Liver (tissue), 7 donors: ENCODE measurements at regions not wholly inside any gene's neighbourhood (a gene's known extent, or its start where the extent isn't known, plus 50 kb on each side); places are given as distances from the start of the nearest gene placed in this dataset.
"Not testable (repeated sequence)": the region's sequence is repeated elsewhere in the genome, so short reads cannot be mapped to it uniquely, and the experiment has no call there.

Experiments used
- DNase-seq: peaks from one replicate; pipeline ENCODE4 v3.0.0-alpha.2; 2017; ENCODE audit warnings: low spot score
- H3K27ac ChIP-seq, 2 donors: one replicate each; pipeline ENCODE4 v1.7.0; 2013; ENCODE audit warnings: inconsistent platforms in 2 of 2, low read length in 2 of 2, control low read depth in 1 of 2, low read depth in 1 of 2, mild to moderate bottlenecking in 1 of 2
- H3K27me3 ChIP-seq, 4 donors: one replicate each; pipeline versions ENCODE4 v1.6.1 to v1.7.0; 2013; ENCODE audit warnings: low read length in 3 of 4, inconsistent platforms in 1 of 4, mild to moderate bottlenecking in 1 of 4, moderate library complexity in 1 of 4; ENCODE audit not compliant: control insufficient read depth in 4 of 4, insufficient read depth in 4 of 4
- H3K36me3 ChIP-seq, 4 donors: one replicate each; pipeline versions ENCODE4 v1.6.1 to v1.7.0; 2013; ENCODE audit warnings: low read length in 3 of 4, mild to moderate bottlenecking in 3 of 4, low read depth in 1 of 4, moderate library complexity in 1 of 4; ENCODE audit not compliant: control insufficient read depth in 4 of 4, insufficient read depth in 3 of 4
- H3K4me1 ChIP-seq, 4 donors: one replicate each; pipeline versions ENCODE4 v1.6.1 to v1.7.0; 2013; ENCODE audit warnings: low read length in 3 of 4, mild to moderate bottlenecking in 3 of 4, moderate library complexity in 1 of 4; ENCODE audit not compliant: control insufficient read depth in 4 of 4, insufficient read depth in 4 of 4
- H3K4me3 ChIP-seq, 3 donors: one replicate each; pipeline versions ENCODE4 v1.6.1 to v1.7.0; 2013; ENCODE audit warnings: low read length in 3 of 3, control low read depth in 1 of 3, low read depth in 1 of 3, mild to moderate bottlenecking in 1 of 3
- H3K9ac ChIP-seq, 2 donors: one replicate each; pipeline ENCODE4 v1.7.0; 2013; ENCODE audit warnings: low read length in 2 of 2, mild to moderate bottlenecking in 2 of 2, moderate library complexity in 2 of 2, control low read depth in 1 of 2, low read depth in 1 of 2
- H3K9me3 ChIP-seq, 4 donors: one replicate each; pipeline versions ENCODE4 v1.6.1 to v1.7.0; 2013; ENCODE audit warnings: low read length in 3 of 4; ENCODE audit not compliant: control insufficient read depth in 4 of 4
- ATF3 ChIP-seq: IDR thresholded peaks from 2 replicates; pipeline ENCODE4 v1.6.1; 2016; ENCODE audit warnings: antibody characterized with exemption
- EGR1 ChIP-seq, 2 donors: IDR thresholded peaks; 2 replicates each; pipeline ENCODE4 v1.6.1; 2016 to 2018; ENCODE audit warnings: antibody characterized with exemption in 2 of 2, low read depth in 2 of 2
- FOXA1 ChIP-seq: IDR thresholded peaks from 2 replicates; pipeline ENCODE4 v1.6.1; 2016; ENCODE audit warnings: antibody characterized with exemption
- FOXA2 ChIP-seq: IDR thresholded peaks from 2 replicates; pipeline ENCODE4 v1.6.1; 2016; ENCODE audit warnings: antibody characterized with exemption
- GABPA ChIP-seq, 2 donors: IDR thresholded peaks in 1 of 2; conservative IDR thresholded peaks in 1 of 2; 2 replicates each; pipeline ENCODE4 v1.6.1; 2016; ENCODE audit warnings: antibody characterized with exemption in 2 of 2, mild to moderate bottlenecking in 1 of 2, moderate library complexity in 1 of 2
- HNF4A ChIP-seq, 2 donors: conservative IDR thresholded peaks; 2 replicates each; pipeline ENCODE4 v1.6.1; 2016; ENCODE audit warnings: antibody characterized with exemption in 2 of 2, mild to moderate bottlenecking in 2 of 2
- HNF4G ChIP-seq: IDR thresholded peaks from 2 replicates; pipeline ENCODE4 v1.6.1; 2016; ENCODE audit warnings: antibody characterized with exemption
- MAX ChIP-seq: IDR thresholded peaks from 2 replicates; pipeline ENCODE4 v1.6.1; 2016; ENCODE audit warnings: antibody characterized with exemption
- NR2F2 ChIP-seq: IDR thresholded peaks from 2 replicates; pipeline ENCODE4 v1.6.1; 2016; ENCODE audit warnings: antibody characterized with exemption
- RAD21 ChIP-seq, 2 donors: IDR thresholded peaks; 2 replicates each; pipeline ENCODE4 v1.6.1; 2016; ENCODE audit warnings: antibody characterized with exemption in 2 of 2, mild to moderate bottlenecking in 2 of 2
- RXRA ChIP-seq, 2 donors: IDR thresholded peaks; 2 replicates each; pipeline ENCODE4 v1.6.1; 2017 to 2018; ENCODE audit warnings: antibody characterized with exemption in 2 of 2, mild to moderate bottlenecking in 1 of 2
- SP1 ChIP-seq: IDR thresholded peaks from 2 replicates; pipeline ENCODE4 v1.6.1; 2018; ENCODE audit warnings: antibody characterized with exemption, mild to moderate bottlenecking
- TAF1 ChIP-seq: conservative IDR thresholded peaks from 2 replicates; pipeline ENCODE4 v1.6.1; 2016; ENCODE audit warnings: antibody characterized with exemption, mild to moderate bottlenecking
- YY1 ChIP-seq: IDR thresholded peaks from 2 replicates; pipeline ENCODE4 v1.6.1; 2016; ENCODE audit warnings: antibody characterized with exemption, mild to moderate bottlenecking
- ZBTB33 ChIP-seq: IDR thresholded peaks from 2 replicates; pipeline ENCODE4 v1.6.1; 2016; ENCODE audit warnings: antibody characterized with exemption
- WGBS: extraction: QIAGEN DNeasy Blood & Tissue Kit; methylation state at CpG from one replicate; pipeline ENCODE4 v1.1.7; 2013; 5-methylcytosine and 5-hydroxymethylcytosine counted together
- donor health status: healthy.
- donor health status: healthy.
- donor health status: healthy.
- donor health status: healthy.

GRCh38 chr5:92616085-92616484 lies 964.9 kb downstream of the NR2F1-AS1 start:
- Histone ChIP-seq H3K27ac (no peak overlapping the region), H3K27me3 (no peaks in the 10 kb centered on the region), H3K9ac (no peak overlapping the region), H3K9me3 (peaks cover 0 to 2% (median 0%) of the 10 kb centered on the region in 4 donors), H3K4me1 (no peaks in the 10 kb centered on the region), H3K4me3 (no peak overlapping the region), H3K36me3 (no peaks in the 10 kb centered on the region)
- 28% methylated on average over 1 of the region's 1 CpG for WGBS
- DNase-seq: no peak
- TF ChIP-seq RXRA (IDR thresholded peaks at IDR 0.05): no peak
- no peak for TF ChIP-seq MAX
- TF ChIP-seq SP1: no peak
- TF ChIP-seq RAD21 (IDR thresholded peaks at IDR 0.05): no peak
- no peak for TF ChIP-seq ZBTB33

GRCh38 chr5:92613546-92613945 lies 967.5 kb downstream of the NR2F1-AS1 start:
- WGBS: 92% methylated on average over 4 of the region's 4 CpGs
- DNase-seq: no peak
- TF ChIP-seq TAF1: no peak
- TF ChIP-seq EGR1 (IDR thresholded peaks at IDR 0.05; ENCODE audit: low read depth in 2 of 2): no peak
- no peak for TF ChIP-seq FOXA1
- Histone ChIP-seq H3K36me3 (no peaks in the 10 kb centered on the region), H3K9ac (no peak overlapping the region), H3K27ac (no peak overlapping the region), H3K4me1 (no peaks in the 10 kb centered on the region), H3K9me3 (no peaks in the 10 kb centered on the region), H3K4me3 (no peak overlapping the region), H3K27me3 (no peaks in the 10 kb centered on the region)

GRCh38 chr5:92610435-92610834 lies 970.6 kb downstream of the NR2F1-AS1 start:
- not testable (repeated sequence) for H3K9me3 ChIP-seq, H3K9ac ChIP-seq, H3K4me3 ChIP-seq

GRCh38 chr5:92605591-92605990 lies 975.4 kb downstream of the NR2F1-AS1 start:
- TF ChIP-seq NR2F2: no peak
- TF ChIP-seq ATF3: no peak
- TF ChIP-seq SP1: no peak
- TF ChIP-seq MAX: no peak
- TF ChIP-seq ZBTB33: no peak
- TF ChIP-seq FOXA1: no peak
- TF ChIP-seq HNF4A (conservative IDR thresholded peaks at IDR 0.05): no peak
- no peak for TF ChIP-seq FOXA2
- TF ChIP-seq HNF4G: no peak
- TF ChIP-seq GABPA (IDR thresholded peaks at IDR 0.05 in 1 of 2, conservative IDR thresholded peaks at IDR 0.05 in 1 of 2): no peak
- TF ChIP-seq YY1: no peak
- no peak for TF ChIP-seq RXRA (IDR thresholded peaks at IDR 0.05)
- no peak for TF ChIP-seq TAF1
- 92% methylated on average over 2 of the region's 2 CpGs for WGBS
- Histone ChIP-seq H3K9me3 (no peaks in the 10 kb centered on the region), H3K36me3 (no peaks in the 10 kb centered on the region), H3K27ac (no peak overlapping the region), H3K9ac (no peak overlapping the region), H3K27me3 (no peaks in the 10 kb centered on the region), H3K4me1 (no peaks in the 10 kb centered on the region), H3K4me3 (no peak overlapping the region)
- DNase-seq: no peak

More at GRCh38 chr5:92610435-92610834, 970.6 kb downstream of the NR2F1-AS1 start:
- not testable (repeated sequence) for H3K36me3 ChIP-seq, H3K27me3 ChIP-seq, H3K4me1 ChIP-seq, DNase-seq, H3K27ac ChIP-seq
